Ramos (cell line): ENCODE measurements at regions not wholly inside any gene's neighbourhood (a gene's known extent, or its start where the extent isn't known, plus 50 kb on each side); places are given as distances from the start of the nearest gene placed in this dataset.

ENCODE experiments used
- in situ Hi-C: fragments of 300-500 bp; cut with MboI; formaldehyde crosslinking; loops from one replicate; pipeline ENCODE4 v1.14.3; 2022; ENCODE audit warnings: low sequenced_read_pairs; ENCODE audit not compliant: unreplicated experiment

DNA sequence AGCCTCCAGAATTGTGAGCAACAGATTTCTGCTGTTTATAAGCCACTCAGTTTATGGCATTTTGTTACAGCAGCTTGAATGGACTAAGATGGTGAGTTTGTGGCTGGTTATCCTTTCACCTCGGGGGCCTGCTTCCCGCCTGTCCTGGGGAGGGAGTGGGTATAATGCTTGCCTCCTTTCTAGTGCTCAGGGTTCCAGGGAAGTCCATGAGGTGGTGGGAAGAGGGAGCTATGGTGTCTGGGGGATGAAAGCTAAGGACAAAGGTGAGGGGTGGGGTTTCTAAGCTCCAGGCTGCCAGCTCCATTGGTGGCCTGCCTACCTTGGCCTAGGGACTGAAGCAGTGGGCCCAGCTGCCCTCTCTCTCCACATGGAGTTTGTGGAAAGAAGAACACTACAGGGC, 50.2 kb upstream of the SDK2 start:
- in situ Hi-C loops = no loop called here

DNA sequence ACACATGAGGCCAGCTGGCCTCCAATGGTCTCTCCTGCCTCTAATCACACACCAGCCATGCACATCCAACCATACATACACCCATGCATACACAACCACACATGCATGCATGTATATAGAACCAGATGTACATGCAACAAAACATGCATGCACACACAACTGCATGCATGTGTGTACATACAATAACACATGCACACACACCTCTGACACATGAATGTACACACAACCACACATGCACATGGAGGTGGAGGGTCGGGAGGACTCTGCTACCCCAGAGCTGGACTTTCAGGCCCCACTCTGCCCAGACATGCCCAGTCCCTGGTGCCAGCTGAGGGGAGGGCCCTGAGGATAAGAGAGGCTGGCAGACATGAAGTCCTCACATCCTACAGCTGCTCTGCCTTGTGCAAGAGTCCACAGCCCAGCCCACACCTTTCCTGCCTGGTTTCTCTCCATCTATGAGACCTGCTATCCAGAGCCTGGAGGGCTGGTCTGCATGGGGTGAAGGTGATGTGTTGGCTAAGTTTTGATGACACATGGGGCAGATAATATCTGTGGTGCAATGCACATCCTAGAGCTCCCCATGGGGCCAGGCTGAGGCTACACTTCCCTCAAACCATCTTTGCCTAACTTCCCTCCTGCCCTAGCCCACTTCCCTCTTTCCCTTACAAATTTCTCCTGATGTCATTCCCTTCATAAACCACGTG, 50.9 kb upstream of the SDK2 start:
- in situ Hi-C loops = no loop called here

DNA sequence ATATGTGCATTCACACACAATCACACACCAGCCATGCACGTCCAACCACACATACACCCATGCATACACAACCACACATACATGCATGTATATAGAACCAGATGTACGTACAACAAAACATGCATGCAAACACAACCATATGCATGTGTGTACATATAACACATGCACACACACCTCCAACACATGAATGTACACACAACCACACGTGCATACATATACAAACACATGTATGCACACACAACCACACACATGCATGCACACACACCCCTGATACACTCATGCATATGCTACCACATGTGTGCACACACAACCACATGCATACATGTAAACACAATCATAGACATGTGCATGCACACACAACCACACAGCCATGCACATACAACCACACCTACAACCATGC, 52.0 kb upstream of the SDK2 start:
- in situ Hi-C loops = no loop called here

DNA sequence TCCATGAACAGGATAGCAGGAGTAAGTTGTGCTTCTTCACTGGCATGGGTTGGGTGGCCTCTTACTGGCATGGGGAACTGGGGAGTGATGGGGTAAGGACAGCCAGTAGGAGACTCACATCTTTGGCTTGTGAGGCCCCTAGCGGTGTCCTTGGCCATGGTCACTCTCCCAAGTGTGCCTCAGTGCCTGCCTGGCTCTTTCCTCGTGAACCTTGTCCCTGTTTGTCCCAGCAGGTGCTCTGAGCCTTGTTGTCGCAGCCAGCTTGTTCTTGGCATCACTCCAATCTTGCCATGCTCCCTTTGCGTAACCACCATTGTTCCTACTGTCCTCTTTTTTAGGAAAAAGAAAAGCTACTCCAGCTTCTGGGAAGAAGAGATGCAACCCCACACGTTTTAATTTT, 53.6 kb upstream of the SDK2 start:
- in situ Hi-C loops = no loop called here

DNA sequence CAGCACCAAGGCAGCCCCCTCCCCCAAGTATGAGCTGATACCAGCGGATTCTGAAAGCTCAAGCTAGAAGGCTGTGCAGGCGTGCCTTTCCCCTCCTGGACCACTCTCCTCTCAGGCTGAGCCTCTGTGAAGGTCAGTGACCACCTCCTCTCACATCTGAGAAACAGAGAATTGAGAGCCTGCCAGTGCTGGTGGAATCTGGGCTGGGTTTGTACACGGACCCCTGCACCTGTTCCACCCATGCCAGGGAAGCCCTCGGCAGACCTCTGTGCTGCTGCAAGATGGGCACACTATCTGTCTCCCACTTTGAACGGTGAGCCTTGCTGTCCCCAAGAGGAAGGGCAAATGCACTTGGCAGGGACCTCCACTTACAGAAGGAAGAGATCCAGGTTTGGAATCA, 54.7 kb upstream of the SDK2 start:
- in situ Hi-C loops = no loop called here

DNA sequence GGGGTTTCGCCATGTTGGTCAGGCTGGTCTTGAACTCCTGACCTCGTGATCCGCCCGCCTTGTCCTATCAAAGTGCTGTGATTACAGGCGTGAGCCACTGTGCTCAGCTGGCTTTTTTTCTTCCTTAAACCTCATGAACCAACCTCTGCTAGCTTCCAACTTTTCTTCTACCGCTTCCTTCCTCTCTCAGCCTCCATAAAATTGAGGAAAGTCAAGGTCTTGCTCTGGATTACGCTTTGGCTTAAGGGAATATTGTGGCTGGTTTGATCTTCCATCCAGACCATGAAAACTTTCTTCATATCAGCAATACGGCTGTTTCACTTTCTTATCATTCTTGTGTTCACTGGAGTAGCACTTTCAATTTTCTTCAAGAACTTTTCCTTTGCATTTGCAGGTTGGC, 57.5 kb upstream of the SDK2 start:
- in situ Hi-C loops = loop anchor here (10.0 kb wide), 1 partner anchor 277 kb away; no protein-coding TSS in a partner anchor

DNA sequence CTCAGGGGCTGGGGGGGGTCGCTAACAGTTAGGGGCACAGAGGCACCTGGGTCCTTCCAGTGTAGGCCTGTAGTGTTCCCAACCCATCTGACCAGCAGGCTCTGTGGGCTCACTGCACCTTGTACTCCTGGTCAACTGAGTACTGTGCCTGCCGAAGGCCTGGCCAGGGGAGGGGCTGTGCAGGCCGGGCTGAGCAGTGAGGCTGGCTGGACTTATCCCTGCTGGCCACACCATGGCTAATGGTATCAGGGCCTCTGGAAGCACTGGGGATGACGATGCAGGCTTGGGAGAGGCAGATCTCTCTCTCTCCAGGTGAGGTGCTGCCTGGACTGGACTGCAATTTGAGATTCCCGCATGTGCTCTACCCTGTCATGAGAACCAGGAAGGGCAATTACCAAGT, 58.9 kb upstream of the SDK2 start:
- in situ Hi-C loops = loop anchor here (10.0 kb wide), 1 partner anchor 278 kb away; no protein-coding TSS in a partner anchor

DNA sequence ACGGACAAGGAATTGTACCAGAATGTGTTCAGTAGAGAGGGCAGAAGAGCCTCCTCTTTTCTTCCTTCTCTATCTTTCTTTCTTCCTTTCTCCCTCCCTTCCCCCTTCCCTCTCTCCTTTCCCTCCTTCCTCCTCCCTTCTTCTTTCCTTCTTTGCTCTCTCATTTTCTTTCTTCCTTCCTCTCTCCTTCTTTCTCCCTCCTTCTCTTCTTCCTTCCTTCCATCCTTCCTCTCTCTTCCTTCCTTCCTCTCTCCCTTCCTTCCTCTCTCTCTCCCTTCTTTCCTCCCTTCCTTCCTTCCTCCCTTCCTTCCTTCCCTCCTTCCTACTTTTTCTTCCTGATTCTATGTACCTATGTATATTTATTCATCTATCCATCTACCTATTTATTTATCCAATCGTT, 59.7 kb upstream of the SDK2 start:
- in situ Hi-C loops = loop anchor here (10.0 kb wide), 1 partner anchor 279 kb away; no protein-coding TSS in a partner anchor

DNA sequence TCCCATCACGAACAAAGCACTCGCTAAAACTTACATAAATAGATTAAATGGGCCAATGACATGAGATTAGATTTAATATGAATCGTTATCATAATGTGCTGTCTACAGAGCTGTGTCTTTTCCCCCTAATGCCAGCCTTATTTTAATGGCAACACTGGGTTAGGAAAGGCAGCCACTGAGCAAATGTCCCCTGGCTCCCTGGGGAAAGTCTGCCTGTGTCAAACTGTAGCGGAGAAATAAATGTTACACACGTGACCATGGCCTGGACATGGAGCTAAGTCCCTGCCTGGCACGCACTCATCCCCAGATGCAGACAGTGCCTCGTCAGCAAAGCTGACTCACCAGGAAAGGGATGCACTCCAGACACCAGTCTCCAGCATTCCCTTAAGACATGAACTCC, 61.3 kb upstream of the SDK2 start:
- in situ Hi-C loops = loop anchor here (10.0 kb wide), 1 partner anchor 281 kb away; no protein-coding TSS in a partner anchor

DNA sequence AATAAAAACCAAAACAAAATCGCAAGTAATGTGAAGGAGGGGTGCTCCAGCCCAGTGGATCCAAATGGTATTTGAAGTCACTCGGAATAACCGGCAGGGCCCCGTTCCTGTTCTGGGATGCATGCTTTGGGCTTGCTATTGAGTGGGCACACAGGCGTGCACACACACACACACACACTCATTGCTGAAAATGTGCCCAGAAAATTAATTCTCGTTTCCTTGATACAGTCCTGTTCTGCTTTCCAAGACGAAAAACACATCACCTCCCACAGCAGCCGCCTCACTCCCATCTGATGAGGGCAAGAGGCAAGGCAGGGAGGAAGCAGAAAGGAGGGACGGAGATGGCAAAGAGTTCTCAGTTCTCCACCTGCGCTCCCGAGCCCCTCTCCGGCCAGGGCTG, 62.2 kb upstream of the SDK2 start:
- in situ Hi-C loops = loop anchor here (10.0 kb wide), 1 partner anchor 282 kb away; no protein-coding TSS in a partner anchor

DNA sequence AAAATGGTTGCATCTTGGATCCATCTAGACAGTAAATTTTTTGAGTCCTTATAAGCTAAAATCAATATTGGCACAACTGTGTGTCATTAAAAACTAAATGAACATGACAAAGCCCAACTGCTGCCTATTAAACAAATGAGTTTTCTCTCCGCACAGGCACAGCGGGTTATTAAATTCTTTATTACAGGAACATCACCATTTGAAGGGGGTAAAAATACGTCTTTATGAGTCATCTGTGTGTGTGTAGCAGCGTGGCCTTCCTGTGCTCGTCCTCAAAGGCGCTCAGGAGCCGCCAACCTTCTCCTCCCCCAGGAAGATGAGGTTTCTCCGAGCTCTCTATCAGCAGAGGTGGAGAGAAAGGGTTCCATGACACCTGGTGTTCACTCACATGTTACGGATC, 62.6 kb upstream of the SDK2 start:
- in situ Hi-C loops = loop anchor here (10.0 kb wide), 1 partner anchor 282 kb away; no protein-coding TSS in a partner anchor

DNA sequence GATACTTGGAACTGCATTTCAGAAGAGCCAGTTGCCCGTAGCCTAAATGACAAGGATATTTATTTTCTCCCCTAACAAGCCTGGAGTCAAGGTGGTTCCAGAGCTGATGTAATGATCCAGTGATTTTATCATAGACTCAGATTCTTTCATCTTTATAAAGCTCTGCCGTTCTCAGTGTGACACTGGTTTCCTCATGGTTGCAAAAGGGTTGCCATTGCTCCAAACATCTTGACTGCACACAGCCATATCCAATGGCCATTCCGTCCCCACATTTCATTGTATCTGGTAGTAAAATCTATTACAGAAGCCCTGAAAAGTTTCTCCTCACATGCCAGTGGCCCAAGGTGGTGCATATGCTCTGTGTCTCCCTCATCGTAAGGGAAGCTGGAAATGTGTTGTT, 63.1 kb upstream of the SDK2 start:
- in situ Hi-C loops = loop anchor here (10.0 kb wide), 1 partner anchor 283 kb away; no protein-coding TSS in a partner anchor

DNA sequence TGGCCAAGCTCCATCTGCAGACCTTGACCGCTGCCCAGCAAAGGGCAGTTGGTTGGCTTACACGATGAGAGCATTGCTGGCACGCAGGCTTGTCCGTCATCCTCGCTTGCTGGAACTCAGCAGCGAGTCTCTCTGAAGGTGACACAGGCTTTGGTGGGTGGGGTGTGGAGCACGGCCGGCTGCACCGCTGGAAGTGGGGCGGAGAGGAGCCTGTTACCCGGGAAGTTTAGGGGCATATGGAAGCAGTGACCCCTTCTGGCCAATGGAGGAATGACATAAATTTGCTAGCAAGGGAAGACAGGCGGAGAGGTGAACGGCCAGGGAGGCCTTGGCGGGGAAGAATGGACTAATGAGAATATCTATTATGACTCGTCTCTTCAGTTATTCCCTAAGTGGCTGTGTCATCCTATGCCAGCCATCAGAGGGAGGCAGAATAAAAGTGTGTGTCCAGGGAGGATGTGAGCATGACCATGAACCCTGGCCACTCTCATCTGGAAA, 65.9 kb upstream of the SDK2 start:
- in situ Hi-C loops = no loop called here

DNA sequence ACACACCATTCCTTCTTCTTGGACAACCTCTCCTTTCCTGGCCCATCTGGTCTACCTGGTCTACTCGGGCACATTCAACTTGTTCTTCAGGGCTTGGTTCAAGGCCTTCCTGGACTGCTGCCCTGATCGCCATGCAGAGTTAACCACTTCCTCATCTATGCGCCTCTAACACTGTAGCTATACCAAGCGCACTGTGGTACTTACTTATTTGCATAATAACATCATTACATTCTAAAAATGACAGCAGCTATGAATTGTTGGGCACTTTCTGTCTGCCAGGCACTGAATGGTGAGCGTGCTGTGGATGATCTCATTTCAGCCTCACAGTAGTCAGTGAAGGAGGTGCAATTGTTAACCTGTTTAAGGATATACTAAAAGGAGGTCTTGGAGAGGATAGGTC, 66.9 kb upstream of the SDK2 start:
- in situ Hi-C loops = no loop called here

DNA sequence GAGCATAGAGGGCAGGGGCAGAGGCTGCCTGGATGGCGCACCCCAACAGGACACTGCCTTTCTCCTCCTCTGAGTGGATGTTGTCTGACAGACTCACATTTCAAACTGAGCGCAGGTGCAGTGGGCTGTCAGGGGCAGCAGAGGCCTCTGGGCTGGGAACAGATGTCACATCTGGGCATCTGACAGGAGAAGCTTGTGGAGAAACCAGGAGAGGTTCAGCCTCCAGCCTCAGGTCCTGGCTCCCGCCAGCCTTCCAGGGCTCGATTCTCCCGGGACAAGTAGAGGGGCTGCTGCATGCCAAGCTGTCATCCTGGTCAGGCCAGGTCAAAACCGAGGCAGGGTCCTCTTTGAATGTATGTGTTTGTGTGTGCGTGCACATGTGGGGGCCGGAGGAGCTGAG, 67.7 kb upstream of the SDK2 start:
- in situ Hi-C loops = no loop called here

DNA sequence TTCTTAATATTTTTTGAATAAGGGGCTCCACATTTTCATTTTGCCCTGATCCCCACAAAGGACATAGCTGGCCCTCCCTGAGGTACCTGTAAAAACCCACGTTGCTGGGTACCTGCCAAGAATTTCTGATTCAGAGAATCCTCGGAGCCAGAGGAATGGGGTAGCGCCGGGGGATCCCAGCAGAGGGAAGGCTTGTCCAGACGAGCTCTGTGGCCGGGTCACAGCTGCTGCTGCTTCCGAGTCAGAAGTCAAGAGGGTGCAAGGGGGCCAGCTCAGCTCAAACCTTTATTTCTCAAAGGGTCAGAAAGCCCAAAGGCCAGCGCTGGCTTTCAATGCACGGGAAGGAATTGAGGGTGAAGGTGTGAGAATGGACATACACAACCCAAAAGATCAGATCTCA, 68.9 kb upstream of the SDK2 start:
- in situ Hi-C loops = no loop called here

DNA sequence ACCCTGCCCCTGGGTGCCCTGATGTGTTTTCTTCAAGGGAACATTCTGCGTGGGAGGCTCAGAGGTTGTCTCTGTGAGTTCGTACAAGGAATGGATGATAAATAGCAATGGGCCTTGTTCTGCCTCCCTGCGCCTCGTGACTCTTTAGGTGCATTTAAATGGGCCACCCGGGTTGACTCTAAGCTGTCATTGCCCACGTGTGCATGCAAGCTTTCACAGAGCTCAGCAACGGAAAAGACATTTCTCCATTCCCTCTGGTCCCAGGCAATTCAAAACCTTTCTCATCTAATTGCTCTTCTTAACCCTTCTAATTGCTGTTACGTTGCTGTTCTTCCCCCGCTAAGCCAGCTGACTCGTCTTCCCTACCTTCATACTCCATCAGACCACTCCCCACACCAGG, 71.5 kb upstream of the SDK2 start:
- in situ Hi-C loops = no loop called here

DNA sequence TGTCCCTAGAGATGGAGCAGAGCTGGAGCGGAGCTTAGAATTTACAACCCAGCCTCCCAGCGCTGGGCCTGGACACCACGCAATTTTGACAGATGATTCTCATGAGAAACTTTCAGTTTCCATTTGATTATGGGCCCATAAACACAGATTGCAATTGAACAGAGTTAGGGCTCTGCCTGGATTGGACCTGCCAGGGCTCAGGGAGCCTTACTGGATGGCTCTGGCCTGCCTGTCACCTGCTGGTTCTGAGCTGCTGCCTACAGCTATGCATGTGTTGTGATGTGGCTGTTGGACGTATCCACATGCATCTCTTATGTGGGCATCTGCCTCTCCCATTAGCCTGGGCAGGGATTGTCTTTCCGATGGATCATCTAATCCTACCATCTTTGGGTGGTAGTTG, 73.4 kb upstream of the SDK2 start:
- in situ Hi-C loops = no loop called here

DNA sequence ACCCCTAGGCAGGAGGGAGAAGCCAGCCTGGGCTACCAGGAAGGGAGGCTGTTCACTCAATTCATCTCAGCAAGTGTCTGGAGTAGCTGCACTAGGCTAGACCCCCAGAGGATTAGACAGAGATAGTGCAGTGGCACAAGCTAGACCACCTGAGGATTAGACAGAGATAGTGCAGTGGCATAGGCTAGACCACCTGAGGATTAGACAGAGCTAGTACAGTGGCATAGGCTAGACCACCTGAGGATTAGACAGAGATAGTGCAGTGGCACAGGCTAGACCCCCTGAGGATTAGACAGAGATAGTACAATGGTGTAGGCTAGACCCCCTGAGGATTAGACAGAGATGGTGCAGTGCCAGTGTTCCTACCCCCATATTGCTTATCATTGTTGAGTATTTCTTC, 74.1 kb upstream of the SDK2 start:
- in situ Hi-C loops = no loop called here

DNA sequence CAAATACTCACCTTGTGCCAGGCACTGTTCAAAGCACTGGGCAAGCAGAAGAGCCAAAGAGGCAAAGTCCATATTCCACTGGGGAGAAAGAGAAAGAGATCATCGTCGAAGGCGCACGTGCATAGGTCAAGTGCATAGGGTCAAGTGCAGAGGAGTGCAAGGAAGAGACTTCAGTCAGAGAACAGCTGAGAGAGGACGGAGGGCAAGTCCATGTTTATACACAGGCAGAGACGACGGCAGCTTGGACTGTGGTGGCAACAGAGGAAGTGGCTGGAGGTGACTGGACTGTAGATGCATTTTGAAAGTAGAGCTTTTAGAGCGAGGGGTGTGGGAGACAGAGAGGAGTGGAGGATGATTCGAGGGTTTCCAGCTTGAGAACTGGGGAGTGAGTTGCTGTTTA, 74.7 kb upstream of the SDK2 start:
- in situ Hi-C loops = no loop called here

DNA sequence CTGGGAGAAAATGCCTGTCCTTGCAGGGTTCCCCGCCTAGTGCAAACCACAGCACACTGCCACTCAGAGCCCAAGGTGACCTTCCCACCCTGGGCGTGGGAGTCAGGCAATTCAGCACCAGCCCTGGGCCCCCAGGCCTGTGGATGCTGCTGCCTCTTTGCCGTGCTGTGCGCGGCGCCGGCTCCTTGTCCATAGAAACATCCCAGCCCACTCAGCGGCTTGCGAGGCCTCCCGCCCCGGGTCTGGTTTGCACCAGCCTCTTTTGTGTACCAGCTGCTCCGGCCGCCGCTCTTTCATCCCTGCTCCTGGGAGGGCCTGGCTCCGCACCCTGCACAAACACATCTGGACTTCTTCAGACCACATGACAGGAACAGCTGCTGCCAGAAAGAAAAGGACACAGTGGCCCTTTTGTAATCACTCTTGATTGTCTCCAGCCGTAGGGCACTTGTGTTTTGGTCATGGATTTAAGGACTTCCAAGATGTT, 75.4 kb upstream of the SDK2 start:
- in situ Hi-C loops = no loop called here
